IMR-90 (cell line): ENCODE measurements at regions not wholly inside any gene's neighbourhood (a gene's known extent, or its start where the extent isn't known, plus 50 kb on each side); places are given as distances from the start of the nearest gene placed in this dataset.

Experiments
- POLR2A ChIP-seq: IDR thresholded peaks from 2 replicates; pipeline ENCODE4 v1.6.1; 2012; ENCODE audit warnings: mild to moderate bottlenecking, low read depth, low read length
- RCOR1 ChIP-seq: IDR thresholded peaks from 2 replicates; pipeline ENCODE4 v1.6.1; 2012; ENCODE audit warnings: mild to moderate bottlenecking, low read length, improper control_type of control experiment; ENCODE audit not compliant: insufficient replicate concordance
- TF ChIP-seq, protein P1 (sequence below): conservative IDR thresholded peaks from 2 replicates; pipeline ENCODE4 v1.5.1; 2012; ENCODE audit warnings: mild to moderate bottlenecking, low read depth, low read length, improper control_type of control experiment

- TF ChIP-seq, protein P1, sequence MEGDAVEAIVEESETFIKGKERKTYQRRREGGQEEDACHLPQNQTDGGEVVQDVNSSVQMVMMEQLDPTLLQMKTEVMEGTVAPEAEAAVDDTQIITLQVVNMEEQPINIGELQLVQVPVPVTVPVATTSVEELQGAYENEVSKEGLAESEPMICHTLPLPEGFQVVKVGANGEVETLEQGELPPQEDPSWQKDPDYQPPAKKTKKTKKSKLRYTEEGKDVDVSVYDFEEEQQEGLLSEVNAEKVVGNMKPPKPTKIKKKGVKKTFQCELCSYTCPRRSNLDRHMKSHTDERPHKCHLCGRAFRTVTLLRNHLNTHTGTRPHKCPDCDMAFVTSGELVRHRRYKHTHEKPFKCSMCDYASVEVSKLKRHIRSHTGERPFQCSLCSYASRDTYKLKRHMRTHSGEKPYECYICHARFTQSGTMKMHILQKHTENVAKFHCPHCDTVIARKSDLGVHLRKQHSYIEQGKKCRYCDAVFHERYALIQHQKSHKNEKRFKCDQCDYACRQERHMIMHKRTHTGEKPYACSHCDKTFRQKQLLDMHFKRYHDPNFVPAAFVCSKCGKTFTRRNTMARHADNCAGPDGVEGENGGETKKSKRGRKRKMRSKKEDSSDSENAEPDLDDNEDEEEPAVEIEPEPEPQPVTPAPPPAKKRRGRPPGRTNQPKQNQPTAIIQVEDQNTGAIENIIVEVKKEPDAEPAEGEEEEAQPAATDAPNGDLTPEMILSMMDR = no peak
- TF ChIP-seq POLR2A (no peak), RCOR1 (no peak)
These were observed 382.3 kb upstream of the LRRC7 start for GRCh38 chr1:69185378-69185777.
